ENCODE measurements at regions not wholly inside any gene's neighbourhood (a gene's known extent, or its start where the extent isn't known, plus 50 kb on each side); places are given as distances from the start of the nearest gene placed in this dataset.

- no peak for TF ChIP-seq POLR2A (IDR thresholded peaks at IDR 0.05)
- no peak for TF ChIP-seq CTCF (IDR thresholded peaks at IDR 0.05)
- TF ChIP-seq EP300 (IDR thresholded peaks at IDR 0.05): no peak
These were observed 77.4 kb downstream of the CD83 start for GRCh38 chr6:14194976-14195375.
